ENCODE measurements at regions not wholly inside any gene's neighbourhood (a gene's known extent, or its start where the extent isn't known, plus 50 kb on each side); places are given as distances from the start of the nearest gene placed in this dataset.

DNA sequence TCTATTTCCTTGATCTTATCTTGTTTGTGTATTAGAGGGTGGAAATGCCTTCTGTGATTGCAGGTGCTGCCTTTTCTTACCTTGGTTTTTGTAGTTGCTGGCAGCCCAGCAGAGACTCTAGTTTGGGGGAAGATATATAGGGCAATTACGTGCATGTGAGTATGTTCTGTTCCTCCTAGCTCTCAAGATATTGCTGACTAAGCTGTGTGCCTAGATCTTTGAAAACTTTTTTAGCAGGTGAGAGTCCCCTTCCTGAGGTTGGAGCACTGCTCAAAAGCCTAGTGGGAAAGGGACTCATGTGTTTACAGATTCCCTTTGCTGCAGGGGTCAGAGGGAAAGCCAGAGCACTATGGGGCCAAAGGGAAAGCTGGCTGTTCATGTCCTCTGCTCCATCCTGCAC, 136.1 kb downstream of the VSIG4 start:
- no peaks in the 10 kb centered on the region for H3K9me3 ChIP-seq (ENCODE audit: control insufficient read depth, insufficient read depth, low read length)

DNA sequence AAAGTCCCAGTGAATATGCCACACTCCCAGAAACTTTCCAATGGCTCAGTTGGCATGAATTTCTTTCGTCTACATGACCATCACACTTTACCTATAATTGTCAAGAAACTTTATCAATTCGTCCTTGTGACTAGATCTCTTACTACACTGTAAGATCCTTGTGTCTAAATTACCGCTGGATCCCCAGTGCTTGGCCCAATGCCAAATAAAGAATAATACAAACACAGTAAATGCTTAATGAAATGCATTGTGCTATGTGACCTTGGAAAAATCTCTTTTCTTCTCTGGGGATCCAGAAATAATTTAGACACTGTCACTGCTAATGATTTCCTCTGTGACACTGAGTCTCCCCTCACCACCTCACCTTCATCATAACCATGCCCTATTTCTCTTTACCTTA, 137.9 kb downstream of the VSIG4 start:
- Histone ChIP-seq H3K27ac (ENCODE audit: low read depth, low read length) (no peak overlapping the region), H3K4me3 (ENCODE audit: low read length) (no peak overlapping the region), H3K4me2 (ENCODE audit: low read length) (no peak overlapping the region), H3F3A (ENCODE audit: control insufficient read depth, insufficient read depth) (no peaks in the 10 kb centered on the region), H4K20me1 (ENCODE audit: control insufficient read depth, insufficient read depth, low read depth, low read length) (no peaks in the 10 kb centered on the region), H3K27me3 (ENCODE audit: control insufficient read depth, low read length) (no peaks in the 10 kb centered on the region), H3K9me3 (ENCODE audit: control insufficient read depth, insufficient read depth, low read length) (no peaks in the 10 kb centered on the region), H3K79me2 (ENCODE audit: control insufficient read depth, low read length) (no peaks in the 10 kb centered on the region), H3K4me1 (ENCODE audit: control insufficient read depth, low read length) (no peaks in the 10 kb centered on the region), H3K36me3 (ENCODE audit: control insufficient read depth, low read length) (no peaks in the 10 kb centered on the region), H3K9me2 (replicated peaks; ENCODE audit: control insufficient read depth, low read length) (no peaks in the 10 kb centered on the region)
- TF ChIP-seq, protein P1, sequence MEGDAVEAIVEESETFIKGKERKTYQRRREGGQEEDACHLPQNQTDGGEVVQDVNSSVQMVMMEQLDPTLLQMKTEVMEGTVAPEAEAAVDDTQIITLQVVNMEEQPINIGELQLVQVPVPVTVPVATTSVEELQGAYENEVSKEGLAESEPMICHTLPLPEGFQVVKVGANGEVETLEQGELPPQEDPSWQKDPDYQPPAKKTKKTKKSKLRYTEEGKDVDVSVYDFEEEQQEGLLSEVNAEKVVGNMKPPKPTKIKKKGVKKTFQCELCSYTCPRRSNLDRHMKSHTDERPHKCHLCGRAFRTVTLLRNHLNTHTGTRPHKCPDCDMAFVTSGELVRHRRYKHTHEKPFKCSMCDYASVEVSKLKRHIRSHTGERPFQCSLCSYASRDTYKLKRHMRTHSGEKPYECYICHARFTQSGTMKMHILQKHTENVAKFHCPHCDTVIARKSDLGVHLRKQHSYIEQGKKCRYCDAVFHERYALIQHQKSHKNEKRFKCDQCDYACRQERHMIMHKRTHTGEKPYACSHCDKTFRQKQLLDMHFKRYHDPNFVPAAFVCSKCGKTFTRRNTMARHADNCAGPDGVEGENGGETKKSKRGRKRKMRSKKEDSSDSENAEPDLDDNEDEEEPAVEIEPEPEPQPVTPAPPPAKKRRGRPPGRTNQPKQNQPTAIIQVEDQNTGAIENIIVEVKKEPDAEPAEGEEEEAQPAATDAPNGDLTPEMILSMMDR (IDR thresholded peaks at IDR 0.05; ENCODE audit: low read depth, low read length, poor library complexity, severe bottlenecking) = no peak
- no peak for TF ChIP-seq EZH2phosphoT487 (IDR thresholded peaks at IDR 0.05; ENCODE audit: borderline replicate concordance, low read length)

More for the DNA sequence above, 136.1 kb downstream of the VSIG4 start:
- Histone ChIP-seq H3K36me3 (ENCODE audit: control insufficient read depth, low read length) (no peaks in the 10 kb centered on the region), H3K27ac (ENCODE audit: low read depth, low read length) (no peak overlapping the region), H4K20me1 (ENCODE audit: control insufficient read depth, insufficient read depth, low read depth, low read length) (no peaks in the 10 kb centered on the region), H3K4me1 (ENCODE audit: control insufficient read depth, low read length) (no peaks in the 10 kb centered on the region), H3F3A (ENCODE audit: control insufficient read depth, insufficient read depth) (no peaks in the 10 kb centered on the region), H3K79me2 (ENCODE audit: control insufficient read depth, low read length) (no peaks in the 10 kb centered on the region), H3K4me2 (ENCODE audit: low read length) (no peak overlapping the region), H3K9me2 (replicated peaks; ENCODE audit: control insufficient read depth, low read length) (no peaks in the 10 kb centered on the region), H3K4me3 (ENCODE audit: low read length) (no peak overlapping the region), H3K27me3 (ENCODE audit: control insufficient read depth, low read length) (no peaks in the 10 kb centered on the region)
- TF ChIP-seq, protein P1 (IDR thresholded peaks at IDR 0.05; ENCODE audit: low read depth, low read length, poor library complexity, severe bottlenecking) = no peak
- TF ChIP-seq EZH2phosphoT487 (IDR thresholded peaks at IDR 0.05; ENCODE audit: borderline replicate concordance, low read length) = no peak

DNA sequence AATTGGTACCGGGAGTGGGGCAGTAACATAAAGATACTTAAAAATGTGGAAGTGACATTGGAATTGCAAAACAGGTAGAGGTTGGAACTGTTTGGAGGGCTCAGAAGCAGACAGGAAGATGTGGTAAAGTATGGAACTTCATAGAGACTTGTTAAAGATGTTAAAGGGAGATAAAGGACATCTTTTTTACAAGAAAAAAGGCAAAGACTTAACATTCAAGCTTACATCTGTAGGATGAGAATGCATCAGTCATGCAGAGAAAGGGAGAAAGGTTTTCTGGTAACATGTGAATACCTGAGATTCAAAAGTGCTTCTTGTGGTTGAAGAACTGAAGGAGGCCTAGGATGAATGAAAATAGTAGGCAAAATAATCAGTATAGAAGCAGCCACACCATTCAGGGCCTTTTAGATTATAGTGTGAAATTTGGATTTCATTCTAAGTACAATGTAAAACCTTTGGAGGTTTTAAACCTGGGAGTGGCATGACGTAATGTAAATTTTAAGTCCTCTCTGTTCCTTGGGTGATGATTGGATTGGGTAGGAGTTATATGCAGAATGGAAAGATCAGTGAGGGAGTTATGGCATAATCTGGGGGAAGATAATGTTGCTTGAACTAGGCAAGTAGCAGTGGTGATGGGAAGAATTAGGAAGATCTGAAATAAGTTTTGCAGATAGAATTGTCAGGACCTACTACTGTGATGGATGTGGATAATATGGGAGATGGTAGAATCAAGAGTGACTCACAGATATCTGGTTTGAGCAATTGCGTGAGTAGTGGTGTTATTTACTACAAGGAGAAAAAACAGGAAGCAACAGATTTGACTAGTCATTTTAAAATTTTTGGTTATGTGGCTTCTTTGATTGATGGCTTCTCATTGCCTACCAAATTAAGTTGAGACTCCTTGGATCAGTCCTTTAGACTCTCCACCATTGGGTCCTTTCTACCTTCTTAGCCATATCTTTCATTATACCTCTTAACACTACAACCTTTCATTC, 138.7 kb downstream of the VSIG4 start:
- Histone ChIP-seq H3K9me2 (replicated peaks; ENCODE audit: control insufficient read depth, low read length) (no peaks in the 10 kb centered on the region), H3K27ac (ENCODE audit: low read depth, low read length) (no peak overlapping the region), H3K9me3 (ENCODE audit: control insufficient read depth, insufficient read depth, low read length) (no peaks in the 10 kb centered on the region), H3K27me3 (ENCODE audit: control insufficient read depth, low read length) (no peaks in the 10 kb centered on the region), H3K4me2 (ENCODE audit: low read length) (no peak overlapping the region), H3K4me3 (ENCODE audit: low read length) (no peak overlapping the region), H4K20me1 (ENCODE audit: control insufficient read depth, insufficient read depth, low read depth, low read length) (no peaks in the 10 kb centered on the region), H3K36me3 (ENCODE audit: control insufficient read depth, low read length) (no peaks in the 10 kb centered on the region), H3K4me1 (ENCODE audit: control insufficient read depth, low read length) (no peaks in the 10 kb centered on the region), H3F3A (ENCODE audit: control insufficient read depth, insufficient read depth) (no peaks in the 10 kb centered on the region), H3K79me2 (ENCODE audit: control insufficient read depth, low read length) (no peaks in the 10 kb centered on the region)
- no peak for TF ChIP-seq EZH2phosphoT487 (IDR thresholded peaks at IDR 0.05; ENCODE audit: borderline replicate concordance, low read length)
- TF ChIP-seq, protein P1 (IDR thresholded peaks at IDR 0.05; ENCODE audit: low read depth, low read length, poor library complexity, severe bottlenecking) = no peak
